ENCODE measurements at regions not wholly inside any gene's neighbourhood (a gene's known extent, or its start where the extent isn't known, plus 50 kb on each side); places are given as distances from the start of the nearest gene placed in this dataset.

DNA sequence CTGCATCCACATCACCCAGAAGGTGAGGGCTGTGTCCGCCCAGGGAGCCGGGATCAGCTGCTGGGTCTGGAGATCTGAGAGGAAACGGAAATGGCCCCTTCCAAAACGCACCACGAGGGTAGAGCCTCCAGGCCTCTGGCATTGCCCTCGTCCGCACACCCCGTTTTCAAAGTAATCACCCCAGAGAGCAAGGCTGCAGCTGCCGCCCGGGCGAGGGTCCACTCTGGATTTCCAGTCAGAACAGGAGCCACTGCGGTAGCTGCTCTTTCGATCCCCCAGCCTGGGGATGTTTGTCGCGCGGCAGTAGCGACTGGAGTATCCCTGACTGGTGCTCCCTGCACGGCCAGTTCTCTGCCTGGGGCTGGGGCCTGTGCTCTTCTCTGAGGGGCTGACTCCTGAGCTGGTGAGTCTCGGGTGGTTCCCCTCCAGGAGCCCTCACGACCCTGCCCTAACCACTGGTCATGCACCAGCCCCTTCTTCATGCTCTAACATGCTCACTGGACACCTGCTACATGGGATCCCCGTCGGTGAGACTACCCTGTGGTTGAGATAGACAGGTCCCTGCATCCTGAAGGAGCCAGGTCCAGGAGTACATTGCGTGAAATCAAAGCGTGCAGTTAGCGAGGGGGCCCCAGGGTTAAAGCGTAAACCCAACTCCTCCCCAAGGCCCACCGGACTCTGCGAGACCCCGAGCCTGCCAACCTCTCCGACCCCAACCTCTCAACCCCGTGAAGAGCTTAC lies 99.2 kb downstream of the FOXL3 start:
- TF ChIP-seq, protein P1, sequence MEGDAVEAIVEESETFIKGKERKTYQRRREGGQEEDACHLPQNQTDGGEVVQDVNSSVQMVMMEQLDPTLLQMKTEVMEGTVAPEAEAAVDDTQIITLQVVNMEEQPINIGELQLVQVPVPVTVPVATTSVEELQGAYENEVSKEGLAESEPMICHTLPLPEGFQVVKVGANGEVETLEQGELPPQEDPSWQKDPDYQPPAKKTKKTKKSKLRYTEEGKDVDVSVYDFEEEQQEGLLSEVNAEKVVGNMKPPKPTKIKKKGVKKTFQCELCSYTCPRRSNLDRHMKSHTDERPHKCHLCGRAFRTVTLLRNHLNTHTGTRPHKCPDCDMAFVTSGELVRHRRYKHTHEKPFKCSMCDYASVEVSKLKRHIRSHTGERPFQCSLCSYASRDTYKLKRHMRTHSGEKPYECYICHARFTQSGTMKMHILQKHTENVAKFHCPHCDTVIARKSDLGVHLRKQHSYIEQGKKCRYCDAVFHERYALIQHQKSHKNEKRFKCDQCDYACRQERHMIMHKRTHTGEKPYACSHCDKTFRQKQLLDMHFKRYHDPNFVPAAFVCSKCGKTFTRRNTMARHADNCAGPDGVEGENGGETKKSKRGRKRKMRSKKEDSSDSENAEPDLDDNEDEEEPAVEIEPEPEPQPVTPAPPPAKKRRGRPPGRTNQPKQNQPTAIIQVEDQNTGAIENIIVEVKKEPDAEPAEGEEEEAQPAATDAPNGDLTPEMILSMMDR (IDR thresholded peaks at IDR 0.05; ENCODE audit: low read length) = no peak
- no peak for TF ChIP-seq EZH2 (optimal IDR thresholded peaks at IDR 0.05; ENCODE audit: low read depth, low read length)
